Chondrocyte (in vitro differentiated cells): ENCODE measurements at regions not wholly inside any gene's neighbourhood (a gene's known extent, or its start where the extent isn't known, plus 50 kb on each side); places are given as distances from the start of the nearest gene placed in this dataset.

Experiments
- DNase-seq: peaks from one replicate; pipeline ENCODE4 v3.0.0; 2021; ENCODE audit warnings: mixed read lengths, low spot score
- H3K27ac Mint-ChIP-seq: one replicate; pipeline ENCODE4 v1.8.0; 2021; ENCODE audit warnings: mild to moderate bottlenecking, moderate library complexity, mixed read lengths; ENCODE audit not compliant: unreplicated experiment
- H3K27me3 Mint-ChIP-seq: 2 replicates; pipeline ENCODE4 v1.8.0; 2021; ENCODE audit warnings: low read depth, mixed read lengths
- H3K36me3 Mint-ChIP-seq: 2 replicates; pipeline ENCODE4 v1.8.0; 2021; ENCODE audit warnings: low read depth, mixed read lengths
- H3K4me1 Mint-ChIP-seq: 2 replicates; pipeline ENCODE4 v1.8.0; 2021; ENCODE audit warnings: low read depth, mild to moderate bottlenecking, mixed read lengths
- H3K4me3 Mint-ChIP-seq: one replicate; pipeline ENCODE4 v1.8.0; 2021; ENCODE audit warnings: mild to moderate bottlenecking, moderate library complexity, mixed read lengths; ENCODE audit not compliant: unreplicated experiment
- H3K9me3 Mint-ChIP-seq: 2 replicates; pipeline ENCODE4 v1.8.0; 2021; ENCODE audit warnings: low read depth, mixed read lengths
- CTCF ChIP-seq: fragments of 200-600 bp; sonication (generic); IDR thresholded peaks from 2 replicates; pipeline ENCODE4 v1.5.0; 2021; ENCODE audit warnings: antibody characterized with exemption, mild to moderate bottlenecking, moderate library complexity

GRCh38 chr1:207268753-207269511, 52.5 kb upstream of the CD55 start:
- H3K36me3 Mint-ChIP-seq = no peaks in the 10 kb centered on the region
- no peaks in the 10 kb centered on the region for H3K4me1 Mint-ChIP-seq
- DNase-seq = no peak
- H3K9me3 Mint-ChIP-seq = peaks cover 12% of the 10 kb centered on the region
- no peak for TF ChIP-seq CTCF
- H3K27ac Mint-ChIP-seq = no peak overlapping the region
- H3K4me3 Mint-ChIP-seq = no peak overlapping the region
- H3K27me3 Mint-ChIP-seq = peaks cover 1% of the 10 kb centered on the region
